HCT116 (cell line): ENCODE measurements at regions not wholly inside any gene's neighbourhood (a gene's known extent, or its start where the extent isn't known, plus 50 kb on each side); places are given as distances from the start of the nearest gene placed in this dataset.

ENCODE experiments used
- ATAC-seq: fragments of 200-7000 bp; cut with Tn5 transposase; 2 replicates; pipeline ENCODE4 v1.9.1; 2020; ENCODE audit warnings: mild to moderate bottlenecking, moderate library complexity
- BruUV-seq: library from RNA; stranded (reverse); fragments of 400-500 nt; replicated peaks from 2 replicates; lab custom pipeline; 2021; lab: Mats Ljungman, UMichigan
- CTCF ChIA-PET: fragments of 300-600 bp; sonication (Branson Sonifier 250); formaldehyde crosslinking; loops from one replicate; lab custom pipeline; 2021; ENCODE audit warnings: antibody characterized with exemption; lab: Charles Lee
- POLR2A ChIA-PET: fragments of 300-600, 350-600 bp; sonication (Branson Sonifier 250); formaldehyde crosslinking; loops from one replicate; lab custom pipeline; 2021; ENCODE audit warnings: antibody characterized with exemption; lab: Charles Lee
- RAD21 ChIA-PET, 2 experiments: fragments of 300-600 bp; sonication (Branson Sonifier 250); formaldehyde crosslinking; loops; one replicate each; lab custom pipeline; 2023; ENCODE audit warnings: low total read pairs in 2 of 2; ENCODE audit not compliant: uncharacterized antibody in 2 of 2, unreplicated experiment in 2 of 2, low non-redundant PET in 1 of 2; lab: Charles Lee
- DNase-seq: peaks from one replicate; pipeline ENCODE4 v3.0.0-alpha.2; 2010; ENCODE audit warnings: low read depth, low spot score
- H2AFZ ChIP-seq: fragments of 200-600 bp; shearing (Covaris generic), sonication (generic); 2 replicates; pipeline ENCODE4 v1.6.1; 2017; ENCODE audit warnings: low read depth, mixed run types, mixed read lengths, antibody characterized with exemption, low read length; ENCODE audit not compliant: poor library complexity, severe bottlenecking
- H3K27ac ChIP-seq: 2 replicates; pipeline ENCODE4 v1.5.1; 2012; ENCODE audit warnings: low read depth, low read length
- H3K27me3 ChIP-seq: fragments of 200-600 bp; sonication (generic); 2 replicates; pipeline ENCODE4 v1.6.1; 2016; ENCODE audit warnings: mixed run types, low read length, mixed read lengths; ENCODE audit not compliant: insufficient read depth
- H3K36me3 ChIP-seq, 2 experiments: fragments of 200-500 bp in 1 of 2; fragments of 200-600 bp in 1 of 2; sonication (Bioruptor generic) in 1 of 2; sonication (generic) in 1 of 2; 2 replicates each; pipeline versions ENCODE4 v1.5.1 to v1.6.1; 2014 to 2016; ENCODE audit warnings: low read length in 2 of 2, inconsistent platforms in 1 of 2, mixed read lengths in 1 of 2, mixed run types in 1 of 2; ENCODE audit not compliant: insufficient read depth in 2 of 2, control insufficient read depth in 1 of 2
- H3K4me1 ChIP-seq, 2 experiments: fragments of 200-600 bp in 1 of 2; sonication (generic) in 1 of 2; 2 replicates each; pipeline versions ENCODE4 v1.5.1 to v1.6.1; 2012 to 2017; ENCODE audit warnings: low read length in 2 of 2, inconsistent platforms in 1 of 2, mild to moderate bottlenecking in 1 of 2, mixed read lengths in 1 of 2, mixed run types in 1 of 2, moderate library complexity in 1 of 2; ENCODE audit not compliant: insufficient read depth in 2 of 2, control insufficient read depth in 1 of 2
- H3K4me2 ChIP-seq: fragments of 200-600 bp; sonication (generic); 2 replicates; pipeline ENCODE4 v1.6.1; 2017; ENCODE audit warnings: mixed run types, low read length, mixed read lengths
- H3K4me3 ChIP-seq, 2 experiments: fragments of 200-600 bp in 1 of 2; sonication (generic) in 1 of 2; replicated peaks in 1 of 2; 2 replicates each; pipeline ENCODE4 v1.5.1; 2011 to 2016; ENCODE audit warnings: low read length in 2 of 2, control low read depth in 1 of 2, low read depth in 1 of 2, mild to moderate bottlenecking in 1 of 2, mixed read lengths in 1 of 2, mixed run types in 1 of 2
- H3K79me2 ChIP-seq: fragments of 200-600 bp; sonication (generic); 2 replicates; pipeline ENCODE4 v1.6.1; 2017; ENCODE audit warnings: mild to moderate bottlenecking, mixed run types, low read length, moderate library complexity, mixed read lengths; ENCODE audit not compliant: insufficient read depth
- H3K9ac ChIP-seq: fragments of 200-600 bp; sonication (generic); 2 replicates; pipeline ENCODE4 v1.6.1; 2016; ENCODE audit warnings: low read length, mixed read lengths
- H3K9me2 ChIP-seq: fragments of 200-600 bp; sonication (generic), shearing (Covaris generic); 2 replicates; pipeline ENCODE4 v1.6.1; 2017; ENCODE audit warnings: mixed run types, mild to moderate bottlenecking, moderate library complexity; ENCODE audit not compliant: insufficient read depth
- H3K9me3 ChIP-seq, 2 experiments: fragments of 200-500 bp in 1 of 2; fragments of 200-600 bp in 1 of 2; sonication (Bioruptor generic) in 1 of 2; sonication (generic) in 1 of 2; 2 replicates each; pipeline ENCODE4 v1.6.1; 2014 to 2017; ENCODE audit warnings: low read length in 2 of 2, mixed read lengths in 2 of 2, inconsistent platforms in 1 of 2, low read depth in 1 of 2, mild to moderate bottlenecking in 1 of 2, mixed run types in 1 of 2, moderate library complexity in 1 of 2; ENCODE audit not compliant: control insufficient read depth in 1 of 2, insufficient read depth in 1 of 2
- H4K20me1 ChIP-seq: fragments of 200-600 bp; sonication (generic), shearing (Covaris generic); 2 replicates; pipeline ENCODE4 v1.6.1; 2017; ENCODE audit warnings: mixed run types, mild to moderate bottlenecking, moderate library complexity; ENCODE audit not compliant: insufficient read depth
- CEBPB ChIP-seq: IDR thresholded peaks from 2 replicates; pipeline ENCODE4 v1.6.1; 2012; ENCODE audit warnings: low read depth
- EZH2phosphoT487 ChIP-seq: fragments of 200-600 bp; IDR thresholded peaks from 2 replicates; pipeline ENCODE4 v1.6.1; 2018; ENCODE audit warnings: antibody characterized with exemption, borderline replicate concordance
- POLR2AphosphoS5 ChIP-seq: IDR thresholded peaks from 2 replicates; pipeline ENCODE4 v1.6.1; 2011; ENCODE audit warnings: mild to moderate bottlenecking, low read depth, low read length, moderate library complexity
- SRF ChIP-seq: IDR thresholded peaks from 2 replicates; pipeline ENCODE4 v1.6.1; 2012; ENCODE audit warnings: low read depth
- TCF7L2 ChIP-seq: IDR thresholded peaks from 2 replicates; pipeline ENCODE4 v1.7.0; 2011; ENCODE audit warnings: borderline replicate concordance, inconsistent platforms; ENCODE audit not compliant: insufficient read depth, insufficient read length; ENCODE audit errors: extremely low read depth
- ZFX ChIP-seq: fragments of 450-650 bp; IDR thresholded peaks from 2 replicates; pipeline ENCODE4 v1.6.1; 2017
- ZNF274 ChIP-seq: fragments of 200-500 bp; sonication (Bioruptor generic); IDR thresholded peaks from 2 replicates; pipeline ENCODE4 v1.6.1; 2014; ENCODE audit warnings: mild to moderate bottlenecking, low read depth, low read length, inconsistent platforms
- intact Hi-C: fragments of 100-400 bp; cut with micrococcal nuclease; formaldehyde crosslinking; loops from 2 replicates; pipeline ENCODE4 v1.10.0; 2022

DNA sequence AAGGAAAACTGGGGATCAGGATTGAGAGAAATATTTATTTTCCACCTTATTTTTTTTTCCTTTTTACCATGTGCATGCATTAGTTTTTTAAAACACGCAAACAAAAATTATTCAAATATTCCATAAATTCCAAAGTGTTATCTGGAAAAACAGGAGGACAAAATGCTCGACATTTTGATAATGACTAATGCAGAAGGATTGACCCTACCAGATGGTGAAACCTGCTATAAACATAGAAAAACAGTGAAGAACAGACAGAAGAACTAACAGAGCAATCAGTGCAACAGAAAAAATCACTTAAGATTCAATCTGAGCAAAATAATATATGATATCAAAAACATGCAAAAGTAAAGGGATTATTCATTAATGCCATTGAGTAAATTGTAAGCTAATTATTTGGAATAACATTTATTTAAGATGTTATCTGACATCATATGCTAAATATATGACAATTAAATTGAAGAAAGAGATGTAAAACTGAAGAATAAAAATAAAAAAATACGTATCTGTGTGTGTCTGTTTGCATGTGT is 218.4 kb downstream of the LMBRD1 start:
- intact Hi-C loops = no loop called here
- Histone ChIP-seq H3K9ac (no peak overlapping the region), H3K27me3 (no peaks in the 10 kb centered on the region), H4K20me1 (no peaks in the 10 kb centered on the region), H2AFZ (no peak overlapping the region), H3K4me2 (no peak overlapping the region), H3K27ac (no peak overlapping the region), H3K9me2 (no peaks in the 10 kb centered on the region), H3K79me2 (no peaks in the 10 kb centered on the region), H3K4me1 (no peaks in the 10 kb centered on the region), H3K4me3 (no peak overlapping the region), H3K9me3 (no peaks in the 10 kb centered on the region)
- POLR2A ChIA-PET = no interaction called here
- no peak for ATAC-seq
- no TSS peak for BruUV-seq
- CTCF ChIA-PET = no interaction called here
- no peak for TF ChIP-seq SRF
- TF ChIP-seq, all 23 proteins: peak for 0
- RAD21 ChIA-PET = no interaction called here
- no peak for DNase-seq
- H3K36me3 ChIP-seq = no peaks in the 10 kb centered on the region

DNA sequence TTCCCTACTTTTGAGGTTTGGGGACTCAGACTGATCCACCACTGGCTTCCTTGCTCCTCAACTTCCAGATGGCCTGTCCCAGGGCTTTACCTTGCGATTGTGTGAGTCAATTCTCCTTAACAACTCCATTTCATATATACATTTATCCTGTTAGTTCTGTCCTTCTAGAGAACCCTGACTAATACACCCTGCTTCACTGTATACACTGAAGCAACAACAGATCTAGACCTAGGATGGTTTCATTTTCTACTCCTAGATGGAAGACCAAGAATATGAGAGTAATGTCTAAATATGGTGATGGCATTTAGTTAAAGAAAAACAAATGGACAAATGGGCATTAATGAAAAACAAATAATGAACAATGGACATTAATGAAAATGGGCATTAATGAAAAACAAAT is 225.6 kb downstream of the LMBRD1 start:
- no peak overlapping the region for H2AFZ ChIP-seq
- no peak overlapping the region for H3K27ac ChIP-seq
- TF ChIP-seq ZFX (no peak), CEBPB (no peak), ZNF274 (no peak), TCF7L2 (no peak), POLR2AphosphoS5 (no peak), EZH2phosphoT487 (no peak)
- intact Hi-C loops = no loop called here
- no peak for DNase-seq
- ChIA-PET POLR2A (no interaction called here), CTCF (no interaction called here), RAD21 (no interaction called here)
- no peaks in the 10 kb centered on the region for H3K27me3 ChIP-seq
- H4K20me1 ChIP-seq = no peaks in the 10 kb centered on the region
- no peaks in the 10 kb centered on the region for H3K79me2 ChIP-seq
- no peak for ATAC-seq
- H3K9me3 ChIP-seq = peaks cover 5 to 15% of the 10 kb centered on the region in 2 experiments; a peak in 3 of 4 replicates
- H3K4me2 ChIP-seq = no peak overlapping the region
- BruUV-seq = no TSS peak
- no peak overlapping the region for H3K9ac ChIP-seq
- H3K4me3 ChIP-seq = no peak overlapping the region
- H3K4me1 ChIP-seq = no peaks in the 10 kb centered on the region
- H3K36me3 ChIP-seq = no peaks in the 10 kb centered on the region
- no peaks in the 10 kb centered on the region for H3K9me2 ChIP-seq
